ENCODE measurements at regions not wholly inside any gene's neighbourhood (a gene's known extent, or its start where the extent isn't known, plus 50 kb on each side); places are given as distances from the start of the nearest gene placed in this dataset.

DNA sequence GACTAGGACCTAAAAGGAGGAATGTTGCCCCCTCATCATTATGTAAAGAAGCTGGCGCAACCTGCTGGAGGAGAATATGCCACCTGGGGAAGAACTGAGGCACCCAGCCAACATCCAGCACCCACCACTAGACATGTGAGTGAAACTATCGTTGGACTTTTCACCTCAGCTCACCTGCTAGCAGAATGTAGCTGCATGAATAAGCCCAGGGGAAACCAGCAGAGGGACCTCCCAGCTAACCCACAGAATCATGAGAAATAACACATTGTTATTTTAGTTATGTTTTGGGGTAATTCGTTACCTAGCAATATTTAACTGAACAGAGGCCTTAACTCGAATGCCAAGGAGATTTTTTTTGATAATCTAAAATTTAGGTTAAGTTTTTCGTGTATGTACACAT is 542.5 kb upstream of the DAB1 start (continued):
- TF ChIP-seq, protein P1, sequence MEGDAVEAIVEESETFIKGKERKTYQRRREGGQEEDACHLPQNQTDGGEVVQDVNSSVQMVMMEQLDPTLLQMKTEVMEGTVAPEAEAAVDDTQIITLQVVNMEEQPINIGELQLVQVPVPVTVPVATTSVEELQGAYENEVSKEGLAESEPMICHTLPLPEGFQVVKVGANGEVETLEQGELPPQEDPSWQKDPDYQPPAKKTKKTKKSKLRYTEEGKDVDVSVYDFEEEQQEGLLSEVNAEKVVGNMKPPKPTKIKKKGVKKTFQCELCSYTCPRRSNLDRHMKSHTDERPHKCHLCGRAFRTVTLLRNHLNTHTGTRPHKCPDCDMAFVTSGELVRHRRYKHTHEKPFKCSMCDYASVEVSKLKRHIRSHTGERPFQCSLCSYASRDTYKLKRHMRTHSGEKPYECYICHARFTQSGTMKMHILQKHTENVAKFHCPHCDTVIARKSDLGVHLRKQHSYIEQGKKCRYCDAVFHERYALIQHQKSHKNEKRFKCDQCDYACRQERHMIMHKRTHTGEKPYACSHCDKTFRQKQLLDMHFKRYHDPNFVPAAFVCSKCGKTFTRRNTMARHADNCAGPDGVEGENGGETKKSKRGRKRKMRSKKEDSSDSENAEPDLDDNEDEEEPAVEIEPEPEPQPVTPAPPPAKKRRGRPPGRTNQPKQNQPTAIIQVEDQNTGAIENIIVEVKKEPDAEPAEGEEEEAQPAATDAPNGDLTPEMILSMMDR (IDR thresholded peaks at IDR 0.05 in 2 of 3, conservative IDR thresholded peaks at IDR 0.05 in 1 of 3; ENCODE audit: borderline replicate concordance in 1 of 3, insufficient read depth in 1 of 3, low read depth in 2 of 3, low read length in 2 of 3) = no peak
- no peak for TF ChIP-seq FOSL1 (IDR thresholded peaks at IDR 0.05; ENCODE audit: low read depth)
- TF ChIP-seq, protein P2, sequence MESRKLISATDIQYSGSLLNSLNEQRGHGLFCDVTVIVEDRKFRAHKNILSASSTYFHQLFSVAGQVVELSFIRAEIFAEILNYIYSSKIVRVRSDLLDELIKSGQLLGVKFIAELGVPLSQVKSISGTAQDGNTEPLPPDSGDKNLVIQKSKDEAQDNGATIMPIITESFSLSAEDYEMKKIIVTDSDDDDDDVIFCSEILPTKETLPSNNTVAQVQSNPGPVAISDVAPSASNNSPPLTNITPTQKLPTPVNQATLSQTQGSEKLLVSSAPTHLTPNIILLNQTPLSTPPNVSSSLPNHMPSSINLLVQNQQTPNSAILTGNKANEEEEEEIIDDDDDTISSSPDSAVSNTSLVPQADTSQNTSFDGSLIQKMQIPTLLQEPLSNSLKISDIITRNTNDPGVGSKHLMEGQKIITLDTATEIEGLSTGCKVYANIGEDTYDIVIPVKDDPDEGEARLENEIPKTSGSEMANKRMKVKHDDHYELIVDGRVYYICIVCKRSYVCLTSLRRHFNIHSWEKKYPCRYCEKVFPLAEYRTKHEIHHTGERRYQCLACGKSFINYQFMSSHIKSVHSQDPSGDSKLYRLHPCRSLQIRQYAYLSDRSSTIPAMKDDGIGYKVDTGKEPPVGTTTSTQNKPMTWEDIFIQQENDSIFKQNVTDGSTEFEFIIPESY (IDR thresholded peaks at IDR 0.05; ENCODE audit: extremely low read depth, insufficient replicate concordance, low read length) = no peak
- TF ChIP-seq ATF3 (IDR thresholded peaks at IDR 0.05) = no peak
- no peak for TF ChIP-seq CBX3 (IDR thresholded peaks at IDR 0.05; ENCODE audit: low read depth)
- TF ChIP-seq SIN3A (IDR thresholded peaks at IDR 0.05; ENCODE audit: low read depth) = no peak
- TF ChIP-seq ZNF274 (IDR thresholded peaks at IDR 0.05; ENCODE audit: low read depth, low read length) = no peak
- no peak for TF ChIP-seq YY1 (IDR thresholded peaks at IDR 0.05; ENCODE audit: extremely low read depth, insufficient replicate concordance, low read depth, low read length)
- no peak for TF ChIP-seq SRF (IDR thresholded peaks at IDR 0.05; ENCODE audit: low read depth)
- TF ChIP-seq SP1 (IDR thresholded peaks at IDR 0.05; ENCODE audit: low read depth) = no peak

DNA sequence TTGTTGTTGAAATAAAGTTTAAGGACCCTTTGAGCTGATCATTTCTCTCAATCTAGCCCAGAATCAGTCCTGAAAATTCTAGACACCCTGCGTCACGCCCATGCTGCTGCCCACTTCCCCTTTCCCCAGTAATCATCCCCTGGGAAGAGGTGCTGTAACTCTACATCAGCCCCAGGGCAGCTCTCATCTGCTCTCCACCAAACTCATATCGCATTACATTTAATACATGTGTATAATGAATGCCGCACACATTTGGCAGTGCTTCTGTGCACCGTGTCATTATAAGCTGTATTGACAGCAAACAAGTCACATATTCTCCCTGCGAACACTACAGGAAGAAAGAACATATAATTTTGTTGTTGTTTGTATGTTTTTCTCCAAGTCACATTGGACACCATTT is 539.7 kb upstream of the DAB1 start:
- Histone ChIP-seq H3K4me3 (replicated peaks in 1 of 2; ENCODE audit: low read depth in 1 of 2, low read length in 2 of 2) (no peak overlapping the region), H3K9me3 (ENCODE audit: control insufficient read depth in 1 of 2, insufficient read depth in 1 of 2, low read depth in 1 of 2, low read length in 2 of 2) (no peaks in the 10 kb centered on the region), H2AFZ (ENCODE audit: low read depth, low read length, poor library complexity, severe bottlenecking) (no peak overlapping the region), H3K79me2 (ENCODE audit: insufficient read depth, low read length) (no peaks in the 10 kb centered on the region), H3K27ac (ENCODE audit: low read depth, low read length) (no peak overlapping the region), H3K36me3 (ENCODE audit: control insufficient read depth in 1 of 2, insufficient read depth in 2 of 2, low read length in 2 of 2) (no peaks in the 10 kb centered on the region), H3K9ac (ENCODE audit: low read length) (no peak overlapping the region), H3K4me2 (ENCODE audit: low read length) (no peak overlapping the region), H4K20me1 (ENCODE audit: insufficient read depth) (no peaks in the 10 kb centered on the region), H3K4me1 (ENCODE audit: control insufficient read depth in 1 of 2, insufficient read depth in 2 of 2, low read length in 2 of 2) (no peaks in the 10 kb centered on the region), H3K27me3 (ENCODE audit: insufficient read depth, low read length) (no peaks in the 10 kb centered on the region), H3K9me2 (ENCODE audit: insufficient read depth) (no peaks in the 10 kb centered on the region)
- POLR2A ChIA-PET = no interaction called here
- DNase-seq (ENCODE audit: low read depth, low spot score) = no peak
- CTCF ChIA-PET = no interaction called here
- intact Hi-C loops (cut with micrococcal nuclease) = no loop called here
- RAD21 ChIA-PET (ENCODE audit: low non-redundant PET in 1 of 2, low total read pairs in 2 of 2, uncharacterized antibody in 2 of 2, unreplicated experiment in 2 of 2) = no interaction called here
- ATAC-seq = no peak
- BruUV-seq (replicated peaks) = no TSS peak
- TF ChIP-seq SRF (IDR thresholded peaks at IDR 0.05; ENCODE audit: low read depth) (no peak), ZNF274 (IDR thresholded peaks at IDR 0.05; ENCODE audit: low read depth, low read length) (no peak), JUND (IDR thresholded peaks at IDR 0.05) (no peak), POLR2A (IDR thresholded peaks at IDR 0.05; ENCODE audit: borderline replicate concordance, extremely low read depth, insufficient read depth, insufficient read length) (no peak), EZH2phosphoT487 (IDR thresholded peaks at IDR 0.05; ENCODE audit: borderline replicate concordance) (no peak), TCF7L2 (IDR thresholded peaks at IDR 0.05; ENCODE audit: borderline replicate concordance, extremely low read depth, insufficient read depth, insufficient read length) (no peak), CBX3 (IDR thresholded peaks at IDR 0.05; ENCODE audit: low read depth) (no peak), EZH2 (IDR thresholded peaks at IDR 0.05) (no peak), RAD21 (IDR thresholded peaks at IDR 0.05; ENCODE audit: low read depth) (no peak), SIN3A (IDR thresholded peaks at IDR 0.05; ENCODE audit: low read depth) (no peak), ELF1 (IDR thresholded peaks at IDR 0.05; ENCODE audit: borderline replicate concordance, low read depth) (no peak)
- TF ChIP-seq, protein P2 (IDR thresholded peaks at IDR 0.05; ENCODE audit: extremely low read depth, insufficient replicate concordance, low read length) = no peak
